A673 (cell line): ENCODE measurements at regions not wholly inside any gene's neighbourhood (a gene's known extent, or its start where the extent isn't known, plus 50 kb on each side); places are given as distances from the start of the nearest gene placed in this dataset.

ENCODE experiments used
- BruUV-seq: library from RNA; stranded (reverse); fragments of 400-500 nt; replicated peaks from 2 replicates; lab custom pipeline; 2021; lab: Mats Ljungman, UMichigan
- CTCF ChIA-PET: fragments of 300-600 bp; sonication (Branson Sonifier 250); formaldehyde crosslinking; loops from one replicate; lab custom pipeline; 2022; ENCODE audit warnings: antibody characterized with exemption; lab: Charles Lee
- POLR2A ChIA-PET: fragments of 300-600 bp; sonication (Branson Sonifier 250); formaldehyde crosslinking; loops from one replicate; lab custom pipeline; 2022; ENCODE audit warnings: antibody characterized with exemption; ENCODE audit not compliant: low non-redundant PET; lab: Charles Lee
- DNase-seq: peaks from one replicate; pipeline ENCODE4 v3.0.0-alpha.2; 2015; ENCODE audit warnings: low spot score
- H3K27ac ChIP-seq: fragments of 200-600 bp; sonication (generic); 2 replicates; pipeline ENCODE4 v1.5.1; 2016; ENCODE audit warnings: mixed run types, low read depth, mild to moderate bottlenecking, mixed read lengths, antibody characterized with exemption, low read length; ENCODE audit not compliant: poor library complexity, severe bottlenecking
- H3K27me3 ChIP-seq: fragments of 200-600 bp; sonication (generic); replicated peaks from 2 replicates; pipeline ENCODE4 v1.6.1; 2017; ENCODE audit warnings: mixed run types, low read depth, mild to moderate bottlenecking, mixed read lengths, antibody characterized with exemption, low read length; ENCODE audit not compliant: insufficient read depth, poor library complexity
- H3K36me3 ChIP-seq: fragments of 200-600 bp; sonication (generic); 2 replicates; pipeline ENCODE4 v1.6.1; 2016; ENCODE audit warnings: mixed run types, mild to moderate bottlenecking, mixed read lengths, antibody characterized with exemption, low read length; ENCODE audit not compliant: insufficient read depth, poor library complexity, severe bottlenecking
- H3K4me1 ChIP-seq: fragments of 200-600 bp; sonication (generic); 2 replicates; pipeline ENCODE4 v1.6.1; 2017; ENCODE audit warnings: mixed run types, mild to moderate bottlenecking, mixed read lengths, antibody characterized with exemption, low read length; ENCODE audit not compliant: insufficient read depth, poor library complexity, severe bottlenecking
- H3K4me3 ChIP-seq: fragments of 200-600 bp; sonication (generic); 2 replicates; pipeline ENCODE4 v1.5.1; 2016; ENCODE audit warnings: low read depth, mixed run types, mild to moderate bottlenecking, mixed read lengths, low read length; ENCODE audit not compliant: poor library complexity, severe bottlenecking
- H3K9me3 ChIP-seq: fragments of 200-600 bp; sonication (generic); 2 replicates; pipeline ENCODE4 v1.6.1; 2016; ENCODE audit warnings: mixed run types, low read depth, mild to moderate bottlenecking, mixed read lengths, antibody characterized with exemption, low read length; ENCODE audit not compliant: poor library complexity, severe bottlenecking
- EZH2 ChIP-seq: fragments of 200-600 bp; sonication (generic); IDR thresholded peaks from 2 replicates; pipeline ENCODE4 v1.6.1; 2017; ENCODE audit warnings: borderline replicate concordance, low read depth, mild to moderate bottlenecking, mixed read lengths, antibody characterized with exemption, low read length; ENCODE audit not compliant: poor library complexity, severe bottlenecking
- intact Hi-C: fragments of 100-400 bp; cut with micrococcal nuclease; formaldehyde crosslinking; loops from one replicate; pipeline ENCODE4 v1.10.0; 2022; ENCODE audit not compliant: unreplicated experiment
- TF ChIP-seq, protein P1 (sequence below): fragments of 300-800, 200-600 bp; sonication (generic); conservative IDR thresholded peaks from 2 replicates; pipeline ENCODE4 v1.5.1; 2017; ENCODE audit warnings: low read depth, mild to moderate bottlenecking, antibody characterized with exemption, low read length, moderate library complexity, mixed read lengths

DNA sequence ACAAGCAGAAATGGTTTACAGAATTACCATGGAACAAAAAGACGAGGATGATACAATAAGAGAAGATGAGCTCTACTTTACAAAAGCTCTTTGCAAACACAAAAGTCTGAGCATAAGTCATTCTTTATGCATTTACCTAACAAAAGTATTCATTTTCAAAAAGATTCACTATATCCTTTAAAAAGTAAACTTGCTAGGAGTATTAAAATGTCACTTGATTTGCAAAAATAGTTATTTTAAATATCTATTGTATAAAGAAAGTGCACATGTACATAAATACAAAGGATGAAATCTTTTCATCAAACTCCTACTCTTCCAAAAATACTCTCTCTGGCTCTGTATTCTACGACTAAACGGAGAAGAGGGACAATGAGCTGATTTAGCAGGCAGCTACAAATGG is 146.4 kb upstream of the STEAP1 start:
- no peaks in the 10 kb centered on the region for H3K9me3 ChIP-seq
- DNase-seq: no peak
- TF ChIP-seq, protein P1, sequence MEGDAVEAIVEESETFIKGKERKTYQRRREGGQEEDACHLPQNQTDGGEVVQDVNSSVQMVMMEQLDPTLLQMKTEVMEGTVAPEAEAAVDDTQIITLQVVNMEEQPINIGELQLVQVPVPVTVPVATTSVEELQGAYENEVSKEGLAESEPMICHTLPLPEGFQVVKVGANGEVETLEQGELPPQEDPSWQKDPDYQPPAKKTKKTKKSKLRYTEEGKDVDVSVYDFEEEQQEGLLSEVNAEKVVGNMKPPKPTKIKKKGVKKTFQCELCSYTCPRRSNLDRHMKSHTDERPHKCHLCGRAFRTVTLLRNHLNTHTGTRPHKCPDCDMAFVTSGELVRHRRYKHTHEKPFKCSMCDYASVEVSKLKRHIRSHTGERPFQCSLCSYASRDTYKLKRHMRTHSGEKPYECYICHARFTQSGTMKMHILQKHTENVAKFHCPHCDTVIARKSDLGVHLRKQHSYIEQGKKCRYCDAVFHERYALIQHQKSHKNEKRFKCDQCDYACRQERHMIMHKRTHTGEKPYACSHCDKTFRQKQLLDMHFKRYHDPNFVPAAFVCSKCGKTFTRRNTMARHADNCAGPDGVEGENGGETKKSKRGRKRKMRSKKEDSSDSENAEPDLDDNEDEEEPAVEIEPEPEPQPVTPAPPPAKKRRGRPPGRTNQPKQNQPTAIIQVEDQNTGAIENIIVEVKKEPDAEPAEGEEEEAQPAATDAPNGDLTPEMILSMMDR: no peak
- TF ChIP-seq EZH2: no peak
- ChIA-PET CTCF (no interaction called here), POLR2A (no interaction called here)
- no peaks in the 10 kb centered on the region for H3K36me3 ChIP-seq
- H3K27me3 ChIP-seq: peaks cover 37% of the 10 kb centered on the region
- H3K27ac ChIP-seq: no peak overlapping the region
- H3K4me3 ChIP-seq: no peak overlapping the region
- intact Hi-C loops: no loop called here
- BruUV-seq: no TSS peak
- no peaks in the 10 kb centered on the region for H3K4me1 ChIP-seq

DNA sequence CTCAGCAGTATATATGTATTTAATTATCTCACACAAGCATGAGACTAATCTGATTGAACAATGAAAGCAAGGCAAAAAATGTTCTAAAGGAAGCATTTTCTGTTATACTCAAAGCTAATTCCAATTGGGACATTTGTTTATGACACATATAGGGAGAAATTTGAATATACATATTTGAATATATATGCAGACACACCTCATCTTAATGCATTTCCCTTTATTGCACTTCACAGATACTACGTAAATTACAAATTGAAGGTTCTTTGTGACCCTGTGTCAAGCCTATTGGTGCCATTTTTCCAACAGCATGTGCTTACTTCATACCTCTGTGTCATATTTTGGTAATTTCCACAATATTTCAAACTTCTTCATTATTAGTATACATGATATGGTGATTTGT is 132.1 kb upstream of the STEAP1 start:
- no peaks in the 10 kb centered on the region for H3K4me1 ChIP-seq
- DNase-seq: no peak
- no peaks in the 10 kb centered on the region for H3K36me3 ChIP-seq
- no peaks in the 10 kb centered on the region for H3K9me3 ChIP-seq
- no peak for TF ChIP-seq EZH2
- TF ChIP-seq, protein P1: no peak
- no peak overlapping the region for H3K27ac ChIP-seq
- CTCF ChIA-PET: no interaction called here
- no TSS peak for BruUV-seq
- peaks cover 5% of the 10 kb centered on the region for H3K27me3 ChIP-seq
- intact Hi-C loops: no loop called here
- no peak overlapping the region for H3K4me3 ChIP-seq
- POLR2A ChIA-PET: no interaction called here

DNA sequence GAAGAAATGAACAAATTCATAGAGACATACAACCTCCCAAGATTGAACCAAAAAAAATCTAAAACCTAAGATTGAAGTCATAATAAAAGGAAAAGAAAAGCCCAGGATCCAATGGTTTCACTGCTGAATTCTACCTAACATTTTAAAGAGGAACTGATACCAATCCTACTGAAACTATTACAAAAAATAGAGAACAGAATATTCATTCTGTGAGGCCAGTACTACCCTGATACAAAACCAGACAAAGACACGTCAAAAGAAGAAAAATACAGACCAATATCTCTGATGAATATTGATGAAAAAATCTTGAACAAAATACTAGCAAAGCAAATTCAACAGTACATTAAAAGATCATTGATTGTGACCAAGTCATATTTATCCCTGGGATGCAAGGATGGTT is 128.5 kb upstream of the STEAP1 start:
- ChIA-PET POLR2A (no interaction called here), CTCF (no interaction called here)
- DNase-seq: no peak
- BruUV-seq: no TSS peak
- H3K9me3 ChIP-seq: no peaks in the 10 kb centered on the region
- no peaks in the 10 kb centered on the region for H3K36me3 ChIP-seq
- no peak overlapping the region for H3K4me3 ChIP-seq
- TF ChIP-seq, protein P1: no peak
- no peak for TF ChIP-seq EZH2
- peaks cover 17% of the 10 kb centered on the region for H3K27me3 ChIP-seq
- intact Hi-C loops: no loop called here
- H3K4me1 ChIP-seq: no peaks in the 10 kb centered on the region
- no peak overlapping the region for H3K27ac ChIP-seq
